ENCODE measurements at regions not wholly inside any gene's neighbourhood (a gene's known extent, or its start where the extent isn't known, plus 50 kb on each side); places are given as distances from the start of the nearest gene placed in this dataset.

DNA sequence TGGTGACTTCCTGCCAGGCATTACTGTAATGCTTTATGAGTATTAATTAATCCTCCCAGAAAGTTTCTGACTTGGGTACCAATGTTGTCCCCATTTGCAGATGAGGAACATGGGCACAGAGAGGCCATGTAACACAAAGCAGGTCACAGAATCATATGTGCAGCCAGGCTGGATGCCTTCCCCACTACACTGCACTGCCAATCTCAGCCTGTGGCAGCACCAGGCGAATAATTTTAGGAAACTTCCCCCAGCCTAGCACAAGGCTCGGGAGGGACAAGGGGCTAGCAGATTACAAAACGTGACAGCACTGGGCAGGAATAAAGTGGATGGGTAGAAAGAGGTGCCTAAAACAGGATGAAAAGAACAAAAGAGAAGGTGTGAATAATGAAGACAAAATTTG lies 331.7 kb upstream of the PROX1 start:
- no peak for DNase-seq

DNA sequence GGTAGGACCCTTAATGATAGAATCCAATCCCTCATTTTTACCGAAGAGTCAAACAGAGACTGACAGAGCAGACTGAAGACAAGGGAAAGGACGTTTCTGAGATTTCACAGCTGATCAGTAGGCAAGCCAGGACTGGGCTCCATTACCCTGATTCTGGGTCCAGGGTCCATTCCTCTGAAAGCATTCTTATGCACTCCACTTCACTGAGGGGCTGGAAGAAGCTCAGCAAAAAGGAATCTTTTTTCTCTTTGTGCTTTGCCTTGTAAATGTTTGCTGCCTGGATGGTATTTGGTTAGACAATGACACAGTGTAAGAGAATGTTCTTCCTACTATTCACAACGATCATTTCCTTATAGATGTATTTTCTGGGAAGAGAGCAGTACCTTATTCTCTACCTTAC lies 331.3 kb upstream of the PROX1 start:
- DNase-seq, result no peak

- no peak for DNase-seq
Observed at GRCh38 chr1:213657013-213657412, 330.8 kb upstream of the PROX1 start.

DNA sequence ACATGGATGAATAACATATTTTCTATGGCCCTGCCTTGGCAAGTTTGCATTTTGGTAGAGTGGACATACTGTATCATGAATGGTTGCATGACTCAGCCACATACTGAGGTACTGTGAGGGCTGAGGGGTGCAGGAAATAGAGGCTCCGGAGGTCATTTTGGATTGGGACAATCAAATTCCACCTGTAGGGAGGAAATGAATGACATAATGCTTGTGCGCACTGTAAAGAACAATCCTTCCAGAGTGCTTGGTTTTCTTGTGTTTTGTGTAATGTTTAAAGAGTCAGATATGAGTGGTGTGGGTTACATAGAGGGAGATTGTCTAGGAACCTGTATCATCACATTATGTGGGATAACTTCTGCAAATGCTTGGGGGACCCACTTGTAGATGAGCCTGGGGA lies 329.9 kb upstream of the PROX1 start:
- DNase-seq, result no peak

- no peak for DNase-seq
Observed at GRCh38 chr1:213658457-213658856, 329.3 kb upstream of the PROX1 start.

GRCh38 chr1:213659580-213660547 lies 327.9 kb upstream of the PROX1 start:
- DNase-seq, result no peak

DNA sequence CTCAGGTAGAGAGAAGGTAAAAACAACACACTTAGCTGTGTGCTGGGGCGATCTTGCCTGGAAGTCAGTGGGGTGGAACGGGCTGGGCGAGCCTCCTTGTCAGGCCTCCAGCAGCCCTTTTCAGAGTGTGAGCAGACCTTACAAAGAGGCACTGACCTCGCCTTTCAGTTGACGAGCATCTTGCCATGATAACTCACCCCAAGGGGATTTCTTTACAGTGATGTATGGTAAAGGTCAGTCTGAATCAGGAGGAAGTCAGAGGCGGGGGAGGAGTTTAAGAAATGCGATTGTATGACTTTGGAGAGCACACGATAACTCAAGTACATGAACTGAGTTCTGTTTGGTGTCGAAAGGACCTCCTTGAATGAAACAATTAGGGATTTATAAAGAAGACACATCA lies 326.5 kb upstream of the PROX1 start:
- DNase-seq, result no peak

DNA sequence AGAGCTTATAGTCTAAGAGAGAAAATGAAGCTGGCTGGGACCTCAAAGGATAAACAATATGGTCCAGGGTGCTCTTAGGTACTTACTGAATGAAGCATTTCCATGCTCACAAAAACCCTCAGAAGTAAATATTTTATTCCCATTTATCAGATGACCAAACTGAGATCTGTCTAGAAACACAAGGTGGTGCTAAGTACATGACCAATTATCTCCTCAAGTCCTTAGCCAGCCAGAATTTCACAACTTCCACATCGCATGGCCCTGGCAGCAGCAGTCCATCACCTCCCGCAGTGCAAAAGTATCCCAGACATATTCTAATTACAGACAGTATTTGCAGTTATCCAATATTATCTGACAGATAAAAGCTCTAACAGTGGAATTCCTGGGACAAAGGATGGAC lies 321.7 kb upstream of the PROX1 start:
- DNase-seq, result no peak

DNA sequence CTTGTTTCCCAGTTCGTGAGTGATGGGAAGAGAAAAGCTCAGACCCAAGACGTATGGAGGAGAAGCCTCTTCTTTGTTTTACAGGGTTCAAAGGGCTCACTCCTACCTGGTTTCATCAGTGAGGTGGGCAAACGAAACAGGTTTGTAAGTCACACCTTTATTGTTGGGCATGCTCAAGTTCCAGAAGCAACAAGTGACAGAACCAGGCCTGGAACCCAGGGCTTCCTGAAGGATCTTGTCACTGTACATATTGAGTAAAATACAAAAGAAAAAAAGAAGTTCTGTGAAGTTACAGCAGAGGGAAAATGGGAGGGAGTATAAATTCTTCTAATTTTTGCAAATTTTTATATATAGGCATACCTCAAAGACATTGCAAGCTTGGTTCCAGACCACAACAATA lies 320.9 kb upstream of the PROX1 start:
- DNase-seq, result no peak

- no peak for DNase-seq
Observed at GRCh38 chr1:213669512-213669911, 318.3 kb upstream of the PROX1 start.

GRCh38 chr1:213669964-213670691 lies 317.6 kb upstream of the PROX1 start:
- no peak for DNase-seq

DNA sequence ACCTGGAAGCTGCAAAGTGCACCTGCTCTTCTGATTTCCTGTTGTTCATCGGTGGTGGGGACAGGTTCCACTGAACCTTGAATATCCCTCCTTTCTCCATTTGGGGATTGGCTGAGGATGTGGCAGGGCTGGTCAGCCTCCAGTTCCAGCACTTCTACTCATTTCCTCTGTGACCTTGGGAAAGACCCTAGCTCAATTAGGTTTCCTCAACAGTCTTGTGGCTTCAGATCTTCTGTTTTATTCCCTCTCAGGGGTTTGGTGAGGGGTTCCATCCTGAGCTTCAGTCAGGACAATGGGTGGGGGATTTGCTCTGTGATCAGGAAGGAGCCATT lies 317.1 kb upstream of the PROX1 start:
- no peak for DNase-seq

- DNase-seq, result no peak
Observed at GRCh38 chr1:213675043-213675442, 312.7 kb upstream of the PROX1 start.

DNA sequence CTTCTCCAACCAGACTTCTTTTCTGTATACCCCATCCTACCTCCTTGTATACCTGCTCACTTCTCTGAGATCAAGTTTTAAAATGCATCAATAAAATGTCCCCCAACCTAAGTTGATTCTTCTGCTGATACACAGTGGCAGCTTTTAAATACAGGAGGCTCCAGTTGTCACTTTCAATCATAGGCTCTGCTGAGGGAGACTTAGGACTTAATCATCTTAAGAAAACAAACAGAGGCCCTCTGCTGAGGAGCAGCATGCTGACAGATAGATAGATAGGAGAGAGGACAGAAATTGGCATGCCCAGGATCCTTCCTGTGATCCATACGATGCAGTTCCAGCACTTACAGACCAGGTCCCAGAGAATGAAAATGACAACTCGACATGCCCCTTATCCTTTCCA lies 311.0 kb upstream of the PROX1 start:
- no peak for DNase-seq

DNA sequence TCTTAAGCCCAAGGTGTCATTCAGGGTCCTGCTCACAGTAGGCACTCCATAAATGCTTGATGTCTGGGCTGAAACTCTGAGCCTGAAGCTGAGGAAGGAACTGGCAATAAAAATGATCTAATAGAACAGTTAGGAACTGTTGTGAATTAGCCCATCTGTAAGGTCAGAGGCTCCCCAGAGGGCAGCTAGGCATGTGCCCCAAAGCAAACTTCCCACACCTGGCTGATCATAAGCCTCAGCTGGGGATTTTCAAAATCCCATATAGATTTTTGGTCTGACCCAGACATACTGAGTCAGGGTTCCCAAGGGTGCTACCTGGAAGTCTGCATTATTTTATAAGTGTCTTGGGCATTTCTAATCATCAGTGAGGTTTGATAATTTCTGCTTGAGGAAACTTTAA lies 309.4 kb upstream of the PROX1 start:
- DNase-seq, result no peak

DNA sequence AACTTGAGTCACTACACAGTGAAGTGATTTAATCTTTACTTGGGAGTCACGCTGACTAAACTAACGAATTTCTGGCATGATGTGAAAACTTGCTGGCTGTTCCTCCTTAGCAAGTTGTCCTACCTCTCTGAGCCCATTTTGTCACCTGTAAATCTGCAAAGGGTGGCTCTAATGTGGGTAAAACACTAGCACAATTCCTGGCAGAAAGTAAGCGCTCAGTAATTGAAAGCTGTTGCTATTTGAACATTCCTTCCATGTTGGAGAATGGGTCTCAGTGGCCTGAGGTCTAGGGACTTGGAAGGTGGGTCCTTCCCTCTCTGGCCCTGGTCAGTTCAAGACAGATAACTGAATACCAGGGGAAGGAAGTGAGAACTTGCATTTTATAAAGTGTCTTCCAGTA lies 309.0 kb upstream of the PROX1 start:
- DNase-seq, result no peak

DNA sequence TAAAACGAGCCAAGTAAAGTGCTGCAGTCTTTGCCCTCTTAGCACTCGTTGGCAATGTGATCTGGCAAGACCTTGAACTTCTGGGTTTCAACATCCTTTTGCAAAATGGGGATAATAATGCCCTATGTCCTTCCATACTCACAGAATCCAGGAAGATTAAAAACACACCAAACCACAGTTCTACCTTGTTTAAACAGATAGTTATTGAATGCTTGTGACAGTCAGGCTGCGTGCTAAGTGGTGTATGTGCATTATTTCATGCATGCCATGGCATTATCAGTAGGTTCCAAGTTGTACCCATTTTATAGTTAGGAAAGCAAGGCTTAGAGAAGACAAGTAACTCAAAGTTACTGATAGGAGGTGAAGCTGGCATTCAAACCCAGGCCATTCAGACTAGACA lies 308.6 kb upstream of the PROX1 start:
- DNase-seq, result no peak

- DNase-seq, result peak; percentile 29
Observed at GRCh38 chr1:213680677-213681325, 307.0 kb upstream of the PROX1 start.

DNA sequence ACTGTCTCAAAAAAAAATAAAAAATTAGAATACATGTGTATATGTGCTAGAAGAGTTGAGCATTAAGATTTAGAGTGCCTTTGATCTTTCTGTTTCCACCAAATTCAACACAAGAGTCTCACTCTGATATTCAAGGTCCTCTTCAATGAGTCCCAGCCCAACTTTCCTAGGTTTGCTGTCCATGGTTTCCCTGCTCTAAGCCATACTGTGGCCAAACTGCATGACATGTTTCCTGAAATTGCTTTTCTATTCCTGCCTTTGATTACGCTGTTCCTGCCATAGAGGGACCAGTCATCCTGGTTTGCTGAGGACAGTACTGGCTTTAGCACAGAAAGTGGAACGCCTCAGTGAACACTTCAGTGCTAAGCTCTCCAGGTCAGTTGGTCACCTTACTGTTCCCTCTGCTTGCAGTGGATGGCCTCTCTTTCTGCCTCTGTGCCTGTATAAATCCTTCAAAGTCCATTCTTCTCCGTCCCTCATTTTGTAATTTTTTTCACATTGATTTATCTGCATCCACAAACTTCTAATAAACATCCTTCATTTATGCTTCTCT lies 305.9 kb upstream of the PROX1 start:
- no peak for DNase-seq

DNA sequence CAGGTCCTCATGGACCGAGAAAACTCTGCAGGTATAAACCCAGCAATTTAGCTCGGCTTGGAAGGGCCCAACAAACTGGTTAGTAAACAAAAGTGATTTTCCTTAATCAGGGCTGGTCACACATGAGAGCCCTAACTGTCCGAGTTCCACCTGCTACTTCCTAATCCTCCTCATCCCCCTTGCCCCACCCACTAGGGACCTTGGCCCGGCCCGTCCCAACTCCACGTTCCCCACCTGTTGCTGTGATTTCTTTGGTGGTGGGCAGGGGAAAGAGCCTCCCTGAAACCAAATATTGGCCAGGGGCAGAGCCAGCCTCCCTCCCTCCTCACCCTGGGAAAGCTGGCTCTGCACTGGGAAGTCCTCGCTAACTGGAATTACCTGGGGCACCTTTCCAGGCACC lies 304.2 kb upstream of the PROX1 start:
- no peak for DNase-seq

DNA sequence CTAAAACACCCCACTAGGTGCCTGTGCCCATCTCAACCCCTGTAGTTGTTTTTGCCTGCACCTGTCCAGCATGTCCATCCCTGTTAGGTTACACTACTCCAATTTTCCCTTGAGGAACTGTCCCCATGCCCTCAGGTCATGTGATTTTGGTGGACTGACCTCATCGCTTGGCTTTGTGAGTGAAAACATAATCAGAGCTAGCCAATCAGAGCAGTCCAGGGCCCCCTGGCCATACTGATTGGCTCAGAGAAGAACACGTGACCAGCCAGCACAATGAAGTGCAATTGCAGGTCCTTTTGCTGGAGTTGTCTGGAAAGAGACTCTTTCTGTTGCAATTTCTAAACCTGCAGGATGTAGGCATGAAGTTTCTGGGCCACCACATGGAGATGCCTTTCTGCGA lies 303.3 kb upstream of the PROX1 start:
- DNase-seq, result no peak

- DNase-seq, result no peak
Observed at GRCh38 chr1:213685992-213686582, 301.7 kb upstream of the PROX1 start.

DNA sequence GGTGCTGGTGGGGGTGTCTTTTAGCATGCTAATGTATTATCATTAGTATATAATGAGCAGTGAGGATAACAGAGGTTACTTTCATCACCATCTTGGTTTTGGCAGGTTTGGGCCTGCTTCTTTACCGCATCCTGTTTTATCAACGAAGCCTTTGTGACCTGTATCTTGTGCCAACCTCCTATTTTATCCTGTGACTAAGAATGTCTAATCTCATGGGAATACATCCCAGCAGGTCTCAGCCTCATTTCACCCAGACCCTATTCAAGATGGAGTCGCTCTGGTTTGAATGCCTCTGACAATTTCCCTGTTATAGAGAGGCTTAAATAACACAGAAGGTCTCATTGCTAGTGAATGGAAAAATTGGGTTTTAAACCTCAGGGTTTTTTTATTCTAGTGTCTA lies 300.8 kb upstream of the PROX1 start:
- DNase-seq, result no peak
